ENCODE measurements at regions not wholly inside any gene's neighbourhood (a gene's known extent, or its start where the extent isn't known, plus 50 kb on each side); places are given as distances from the start of the nearest gene placed in this dataset.

DNA sequence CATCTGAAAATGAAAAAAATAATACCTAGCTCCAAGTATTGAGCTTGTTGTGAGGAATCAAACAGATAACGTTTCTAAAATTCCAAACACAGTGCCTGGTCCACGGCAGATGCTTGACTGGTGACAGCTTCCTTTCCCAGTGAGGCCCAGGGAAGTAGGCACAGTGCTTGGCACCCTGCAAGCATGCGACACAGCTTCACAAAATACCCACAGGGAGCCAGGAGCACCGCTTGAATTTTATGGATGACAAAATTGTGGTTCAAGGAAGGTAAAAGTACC is 205.1 kb upstream of the TNP1 start:
- no peaks in the 10 kb centered on the region for H3K4me1 ChIP-seq
- no peaks in the 10 kb centered on the region for H3K36me3 ChIP-seq (ENCODE audit: insufficient read depth in 1 of 2, low read depth in 1 of 2)
- no peak for ATAC-seq
- no peaks in the 10 kb centered on the region for H3K9me3 ChIP-seq
- H3K27me3 ChIP-seq (ENCODE audit: insufficient read depth in 3 of 3, low read length in 2 of 3), result no peaks in the 10 kb centered on the region
- peak overlapping the region; percentile 7 for H3K4me3 ChIP-seq
- TF ChIP-seq, protein P1, sequence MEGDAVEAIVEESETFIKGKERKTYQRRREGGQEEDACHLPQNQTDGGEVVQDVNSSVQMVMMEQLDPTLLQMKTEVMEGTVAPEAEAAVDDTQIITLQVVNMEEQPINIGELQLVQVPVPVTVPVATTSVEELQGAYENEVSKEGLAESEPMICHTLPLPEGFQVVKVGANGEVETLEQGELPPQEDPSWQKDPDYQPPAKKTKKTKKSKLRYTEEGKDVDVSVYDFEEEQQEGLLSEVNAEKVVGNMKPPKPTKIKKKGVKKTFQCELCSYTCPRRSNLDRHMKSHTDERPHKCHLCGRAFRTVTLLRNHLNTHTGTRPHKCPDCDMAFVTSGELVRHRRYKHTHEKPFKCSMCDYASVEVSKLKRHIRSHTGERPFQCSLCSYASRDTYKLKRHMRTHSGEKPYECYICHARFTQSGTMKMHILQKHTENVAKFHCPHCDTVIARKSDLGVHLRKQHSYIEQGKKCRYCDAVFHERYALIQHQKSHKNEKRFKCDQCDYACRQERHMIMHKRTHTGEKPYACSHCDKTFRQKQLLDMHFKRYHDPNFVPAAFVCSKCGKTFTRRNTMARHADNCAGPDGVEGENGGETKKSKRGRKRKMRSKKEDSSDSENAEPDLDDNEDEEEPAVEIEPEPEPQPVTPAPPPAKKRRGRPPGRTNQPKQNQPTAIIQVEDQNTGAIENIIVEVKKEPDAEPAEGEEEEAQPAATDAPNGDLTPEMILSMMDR (IDR thresholded peaks at IDR 0.05), result no peak
- no peak for DNase-seq
- intact Hi-C loops (cut with DNase I), result no loop called here
- no peak overlapping the region for H3K27ac ChIP-seq
- 38 to 58% (median 53%) methylated on average over 4 of the region's 4 CpGs for WGBS, 3 donors

DNA sequence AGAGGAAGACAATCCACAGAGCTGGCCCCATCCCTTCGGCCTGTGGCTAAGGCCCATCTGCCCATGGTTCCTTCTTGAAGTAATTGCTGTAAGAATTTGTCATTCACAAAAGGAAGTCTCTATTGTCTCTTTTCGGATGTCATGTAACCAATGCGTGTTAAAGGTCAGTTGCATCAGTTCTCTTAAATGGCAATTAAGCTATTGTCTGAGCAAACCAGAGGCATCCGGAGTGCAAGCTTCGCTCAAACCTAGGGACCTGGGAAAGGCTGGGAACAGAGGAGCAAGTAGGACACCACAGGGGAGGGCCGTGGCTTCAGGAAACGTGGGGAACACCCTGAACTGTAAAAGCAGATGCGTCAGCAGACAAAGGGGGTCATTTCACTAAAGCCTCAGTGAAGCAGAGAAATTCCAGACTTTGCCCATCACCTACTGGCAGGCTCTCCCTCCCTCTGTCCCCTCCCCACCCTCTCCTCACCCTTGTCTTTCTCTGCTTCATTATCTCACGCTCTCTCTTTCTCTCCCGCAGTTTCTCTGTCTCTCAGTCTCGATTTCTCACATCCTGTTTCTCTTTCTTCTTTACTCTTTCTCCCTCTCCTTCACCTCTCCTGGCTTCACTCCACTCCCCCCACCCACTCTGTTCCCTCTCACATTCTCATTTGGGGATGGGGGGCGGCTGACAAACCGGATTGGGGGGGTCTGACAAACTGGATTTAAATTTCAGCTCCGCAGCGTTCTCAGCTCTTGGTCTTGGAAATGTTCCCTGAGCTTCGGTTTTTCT is 204.6 kb upstream of the TNP1 start:
- TF ChIP-seq, protein P1 (IDR thresholded peaks at IDR 0.05), result no peak
- ATAC-seq (peak in 3 of 4 donors; percentile 18 to 64 (median 61)), DNase-seq (peak in 1 of 2 donors; percentile 63)
- WGBS, 3 donors, result 35 to 52% (median 39%) methylated on average over 16 of the region's 16 CpGs
- intact Hi-C loops (cut with DNase I), result no loop called here
- Histone ChIP-seq H3K4me1 (peaks cover 3% of the 10 kb centered on the region), H3K27ac (peak overlapping the region; percentile 10), H3K27me3 (ENCODE audit: insufficient read depth in 3 of 3, low read length in 2 of 3) (no peaks in the 10 kb centered on the region), H3K9me3 (no peaks in the 10 kb centered on the region), H3K36me3 (ENCODE audit: insufficient read depth in 1 of 2, low read depth in 1 of 2) (no peaks in the 10 kb centered on the region), H3K4me3 (peak overlapping the region; percentile 7)

DNA sequence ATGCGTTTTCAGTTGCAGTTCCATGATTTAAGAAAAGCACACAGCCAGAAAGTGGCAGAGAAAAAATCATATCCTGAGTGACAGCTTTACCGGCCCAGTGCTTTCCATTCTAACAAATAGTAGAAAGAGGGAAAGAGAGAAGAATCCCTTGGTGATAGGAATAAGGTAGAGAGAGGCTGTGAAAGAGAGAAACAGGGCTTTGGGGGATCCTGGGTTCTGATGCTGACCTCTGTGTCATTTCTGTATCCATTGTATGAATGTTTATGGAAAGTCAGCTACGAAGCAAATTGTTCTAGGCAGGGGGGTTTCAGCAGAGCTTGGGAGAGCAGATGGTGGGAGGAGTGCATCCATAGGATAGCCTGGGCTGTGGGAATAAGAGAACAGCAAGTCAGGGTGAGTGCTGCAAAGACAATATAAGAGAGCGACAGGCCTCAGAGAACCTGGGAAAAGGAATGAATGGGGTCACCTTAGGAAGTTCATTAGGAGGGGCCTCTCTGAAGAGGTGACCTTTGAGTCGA is 203.4 kb upstream of the TNP1 start:
- no peak overlapping the region for H3K4me3 ChIP-seq
- no peaks in the 10 kb centered on the region for H3K36me3 ChIP-seq (ENCODE audit: insufficient read depth in 1 of 2, low read depth in 1 of 2)
- no peaks in the 10 kb centered on the region for H3K27me3 ChIP-seq (ENCODE audit: insufficient read depth in 3 of 3, low read length in 2 of 3)
- H3K27ac ChIP-seq, result no peak overlapping the region
- DNase-seq (no peak), ATAC-seq (no peak)
- TF ChIP-seq, protein P1 (IDR thresholded peaks at IDR 0.05), result no peak
- 90% methylated on average over 5 of the region's 5 CpGs for WGBS, 3 donors
- peaks cover 3% of the 10 kb centered on the region for H3K4me1 ChIP-seq
- intact Hi-C loops (cut with DNase I), result no loop called here
- no peaks in the 10 kb centered on the region for H3K9me3 ChIP-seq

DNA sequence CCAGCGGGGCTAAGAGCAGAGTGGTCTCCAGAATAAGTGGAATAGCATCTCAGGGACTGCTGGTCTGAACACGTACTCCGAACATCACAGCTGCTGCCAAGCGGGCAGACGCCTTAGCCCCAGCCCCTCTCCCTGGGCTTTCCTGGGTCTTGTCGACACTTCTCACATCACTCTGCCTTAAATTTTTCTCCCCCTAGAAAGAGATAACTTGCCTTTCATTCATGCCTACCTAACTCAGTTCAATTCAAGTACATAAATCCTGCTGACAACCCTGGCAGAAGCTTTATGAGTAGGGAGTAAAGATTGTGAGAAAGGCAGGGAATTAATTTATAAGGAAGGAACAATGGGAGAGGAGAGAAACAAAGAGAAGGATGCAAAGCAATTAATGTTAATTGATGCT is 202.9 kb upstream of the TNP1 start:
- no peaks in the 10 kb centered on the region for H3K27me3 ChIP-seq (ENCODE audit: insufficient read depth in 3 of 3, low read length in 2 of 3)
- no peak overlapping the region for H3K27ac ChIP-seq
- H3K4me3 ChIP-seq, result no peak overlapping the region
- TF ChIP-seq, protein P1 (IDR thresholded peaks at IDR 0.05), result no peak
- no peaks in the 10 kb centered on the region for H3K9me3 ChIP-seq
- intact Hi-C loops (cut with DNase I), result no loop called here
- WGBS, 3 donors, result 86 to 97% (median 93%) methylated on average over 6 of the region's 6 CpGs
- H3K36me3 ChIP-seq (ENCODE audit: insufficient read depth in 1 of 2, low read depth in 1 of 2), result no peaks in the 10 kb centered on the region
- DNase-seq, result no peak
- no peak for ATAC-seq
- peaks cover 3% of the 10 kb centered on the region for H3K4me1 ChIP-seq

Measured in psoas muscle (tissue), 7 donors.